ENCODE measurements at regions not wholly inside any gene's neighbourhood (a gene's known extent, or its start where the extent isn't known, plus 50 kb on each side); places are given as distances from the start of the nearest gene placed in this dataset.
A peak's percentile ranks its signal among the peaks of the same experiment; 100 is the strongest.
"Not testable (repeated sequence)": the region's sequence is repeated elsewhere in the genome, so short reads cannot be mapped to it uniquely, and the experiment has no call there.

GRCh38 chr1:38585971-38586370, 273.6 kb downstream of the RRAGC start:
- H3K9me3 Mint-ChIP-seq: no peaks in the 10 kb centered on the region
- H3K36me3 Mint-ChIP-seq: no peaks in the 10 kb centered on the region
- no peak overlapping the region for H3K4me3 Mint-ChIP-seq
- DNase-seq (ENCODE audit: low spot score in 2 of 2): no peak
- peaks cover 2% of the 10 kb centered on the region for H3K27me3 Mint-ChIP-seq
- no peak for ATAC-seq (ENCODE audit: low read depth)
- H3K4me1 Mint-ChIP-seq: peaks cover 12% of the 10 kb centered on the region
- H3K27ac Mint-ChIP-seq: no peak overlapping the region

- no peaks in the 10 kb centered on the region for H3K36me3 Mint-ChIP-seq
- peaks cover 2% of the 10 kb centered on the region for H3K27me3 Mint-ChIP-seq
- H3K4me1 Mint-ChIP-seq: peaks cover 12% of the 10 kb centered on the region
- H3K4me3 Mint-ChIP-seq: no peak overlapping the region
- ATAC-seq (ENCODE audit: low read depth) (no peak), DNase-seq (ENCODE audit: low spot score in 2 of 2) (no peak)
- H3K27ac Mint-ChIP-seq: peak overlapping the region; percentile 11
- H3K9me3 Mint-ChIP-seq: no peaks in the 10 kb centered on the region
These were observed 274.1 kb downstream of the RRAGC start for GRCh38 chr1:38585460-38585859.

- Mint-ChIP-seq H3K9me3 (no peaks in the 10 kb centered on the region), H3K4me3 (no peak overlapping the region), H3K27me3 (peaks cover 5% of the 10 kb centered on the region), H3K36me3 (no peaks in the 10 kb centered on the region), H3K27ac (peak overlapping the region; percentile 11), H3K4me1 (peaks cover 12% of the 10 kb centered on the region)
- DNase-seq (ENCODE audit: low spot score in 2 of 2): no peak
- no peak for ATAC-seq (ENCODE audit: low read depth)
These were observed 274.9 kb downstream of the RRAGC start for GRCh38 chr1:38584448-38585355.

- not testable (repeated sequence) for DNase-seq (ENCODE audit: low spot score in 2 of 2); H3K27me3 Mint-ChIP-seq; H3K27ac Mint-ChIP-seq; H3K9me3 Mint-ChIP-seq; H3K4me3 Mint-ChIP-seq; H3K36me3 Mint-ChIP-seq; ATAC-seq (ENCODE audit: low read depth)
- H3K4me1 Mint-ChIP-seq: peaks cover 13% of the 10 kb centered on the region
These were observed 276.3 kb downstream of the RRAGC start for GRCh38 chr1:38583287-38583686.

GRCh38 chr1:38581396-38581795, 278.2 kb downstream of the RRAGC start:
- Mint-ChIP-seq H3K9me3 (no peaks in the 10 kb centered on the region), H3K4me1 (peaks cover 13% of the 10 kb centered on the region), H3K4me3 (no peak overlapping the region), H3K36me3 (peaks cover 3% of the 10 kb centered on the region), H3K27me3 (peaks cover 18% of the 10 kb centered on the region), H3K27ac (no peak overlapping the region)
- ATAC-seq (ENCODE audit: low read depth) (no peak), DNase-seq (ENCODE audit: low spot score in 2 of 2) (no peak)

- H3K4me3 Mint-ChIP-seq: no peak overlapping the region
- no peaks in the 10 kb centered on the region for H3K9me3 Mint-ChIP-seq
- H3K4me1 Mint-ChIP-seq: peaks cover 11% of the 10 kb centered on the region
- peaks cover 3% of the 10 kb centered on the region for H3K36me3 Mint-ChIP-seq
- no peak overlapping the region for H3K27ac Mint-ChIP-seq
- peaks cover 18% of the 10 kb centered on the region for H3K27me3 Mint-ChIP-seq
- ATAC-seq (ENCODE audit: low read depth) (no peak), DNase-seq (ENCODE audit: low spot score in 2 of 2) (no peak)
These were observed 279.0 kb downstream of the RRAGC start for GRCh38 chr1:38580594-38580993.

GRCh38 chr1:38579056-38579455, 280.5 kb downstream of the RRAGC start:
- ATAC-seq (ENCODE audit: low read depth): no peak
- H3K27me3 Mint-ChIP-seq: peaks cover 20% of the 10 kb centered on the region
- peaks cover 4% of the 10 kb centered on the region for H3K4me1 Mint-ChIP-seq
- H3K9me3 Mint-ChIP-seq: no peaks in the 10 kb centered on the region
- no peak for DNase-seq (ENCODE audit: low spot score in 2 of 2)
- H3K27ac Mint-ChIP-seq: no peak overlapping the region
- peaks cover 3% of the 10 kb centered on the region for H3K36me3 Mint-ChIP-seq
- H3K4me3 Mint-ChIP-seq: no peak overlapping the region

- H3K27me3 Mint-ChIP-seq: peaks cover 20% of the 10 kb centered on the region
- H3K36me3 Mint-ChIP-seq: peaks cover 3% of the 10 kb centered on the region
- no peaks in the 10 kb centered on the region for H3K9me3 Mint-ChIP-seq
- H3K4me3 Mint-ChIP-seq: peak overlapping the region; percentile 79
- peaks cover 4% of the 10 kb centered on the region for H3K4me1 Mint-ChIP-seq
- H3K27ac Mint-ChIP-seq: no peak overlapping the region
- no peak for DNase-seq (ENCODE audit: low spot score in 2 of 2)
- no peak for ATAC-seq (ENCODE audit: low read depth)
These were observed 281.2 kb downstream of the RRAGC start for GRCh38 chr1:38578271-38578951.

GRCh38 chr1:38577937-38578270, 281.7 kb downstream of the RRAGC start:
- no peaks in the 10 kb centered on the region for H3K9me3 Mint-ChIP-seq
- H3K4me3 Mint-ChIP-seq: peak overlapping the region; percentile 79
- no peak for ATAC-seq (ENCODE audit: low read depth)
- H3K36me3 Mint-ChIP-seq: peaks cover 3% of the 10 kb centered on the region
- H3K27ac Mint-ChIP-seq: no peak overlapping the region
- H3K27me3 Mint-ChIP-seq: peaks cover 20% of the 10 kb centered on the region
- peaks cover 4% of the 10 kb centered on the region for H3K4me1 Mint-ChIP-seq
- no peak for DNase-seq (ENCODE audit: low spot score in 2 of 2)

- DNase-seq (ENCODE audit: low spot score in 2 of 2): no peak
- Mint-ChIP-seq H3K4me1 (peaks cover 4% of the 10 kb centered on the region), H3K36me3 (peaks cover 3% of the 10 kb centered on the region), H3K9me3 (no peaks in the 10 kb centered on the region), H3K27ac (no peak overlapping the region), H3K4me3 (no peak overlapping the region), H3K27me3 (peaks cover 22% of the 10 kb centered on the region)
- no peak for ATAC-seq (ENCODE audit: low read depth)
These were observed 282.2 kb downstream of the RRAGC start for GRCh38 chr1:38577385-38577784.

GRCh38 chr1:38576241-38576640, 283.3 kb downstream of the RRAGC start:
- Mint-ChIP-seq H3K27me3 (peaks cover 25% of the 10 kb centered on the region), H3K4me3 (no peak overlapping the region), H3K4me1 (peaks cover 4% of the 10 kb centered on the region), H3K36me3 (peaks cover 3% of the 10 kb centered on the region), H3K9me3 (no peaks in the 10 kb centered on the region), H3K27ac (no peak overlapping the region)
- DNase-seq (ENCODE audit: low spot score in 2 of 2): no peak
- ATAC-seq (ENCODE audit: low read depth): no peak

GRCh38 chr1:38571726-38572125, 287.8 kb downstream of the RRAGC start:
- Mint-ChIP-seq H3K27me3 (peaks cover 12% of the 10 kb centered on the region), H3K4me3 (no peak overlapping the region), H3K27ac (no peak overlapping the region), H3K4me1 (no peaks in the 10 kb centered on the region), H3K9me3 (no peaks in the 10 kb centered on the region), H3K36me3 (no peaks in the 10 kb centered on the region)
- DNase-seq (ENCODE audit: low spot score in 2 of 2) (no peak), ATAC-seq (ENCODE audit: low read depth) (no peak)

- DNase-seq (ENCODE audit: low spot score in 2 of 2): no peak
- Mint-ChIP-seq H3K27me3 (peaks cover 12% of the 10 kb centered on the region), H3K27ac (no peak overlapping the region)
These were observed 289.0 kb downstream of the RRAGC start for GRCh38 chr1:38570657-38570975.

GRCh38 chr1:38569932-38570656, 289.5 kb downstream of the RRAGC start:
- no peak for ATAC-seq (ENCODE audit: low read depth)
- Mint-ChIP-seq H3K9me3 (no peaks in the 10 kb centered on the region), H3K4me3 (no peak overlapping the region), H3K4me1 (no peaks in the 10 kb centered on the region), H3K36me3 (no peaks in the 10 kb centered on the region), H3K27ac (no peak overlapping the region), H3K27me3 (peaks cover 12% of the 10 kb centered on the region)
- no peak for DNase-seq (ENCODE audit: low spot score in 2 of 2)

More at GRCh38 chr1:38570657-38570975, 289.0 kb downstream of the RRAGC start:
- H3K4me1 Mint-ChIP-seq: no peaks in the 10 kb centered on the region
- no peak for ATAC-seq (ENCODE audit: low read depth)
- no peaks in the 10 kb centered on the region for H3K36me3 Mint-ChIP-seq
- no peaks in the 10 kb centered on the region for H3K9me3 Mint-ChIP-seq
- H3K4me3 Mint-ChIP-seq: no peak overlapping the region

All from memory B cell (primary cell).